GM12891 (cell line): ENCODE measurements at regions not wholly inside any gene's neighbourhood (a gene's known extent, or its start where the extent isn't known, plus 50 kb on each side); places are given as distances from the start of the nearest gene placed in this dataset.

Experiments
- PAX5 ChIP-seq: IDR thresholded peaks from 2 replicates; pipeline ENCODE4 v1.6.1; 2011; ENCODE audit warnings: low read length, moderate library complexity, mild to moderate bottlenecking; ENCODE audit not compliant: insufficient read depth, severe bottlenecking
- POLR2A ChIP-seq: IDR thresholded peaks from 2 replicates; pipeline ENCODE4 v1.6.1; 2011; ENCODE audit warnings: low read depth, low read length, control low read depth
- POLR2AphosphoS5 ChIP-seq: IDR thresholded peaks from 2 replicates; pipeline ENCODE4 v1.6.1; 2011; ENCODE audit warnings: low read depth, low read length, control low read depth
- POU2F2 ChIP-seq: IDR thresholded peaks from 2 replicates; pipeline ENCODE4 v1.6.1; 2011; ENCODE audit warnings: low read depth, mild to moderate bottlenecking, control low read depth, low read length, moderate library complexity
- SPI1 ChIP-seq: IDR thresholded peaks from 2 replicates; pipeline ENCODE4 v1.6.1; 2011; ENCODE audit warnings: low read depth, low read length, control low read depth
- TAF1 ChIP-seq: IDR thresholded peaks from 2 replicates; pipeline ENCODE4 v1.6.1; 2011; ENCODE audit warnings: low read depth, low read length, control low read depth

- TF ChIP-seq POLR2A: no peak
- no peak for TF ChIP-seq POLR2AphosphoS5
- TF ChIP-seq TAF1: no peak
- TF ChIP-seq SPI1: no peak
- TF ChIP-seq POU2F2: no peak
- no peak for TF ChIP-seq PAX5
These were observed 217.6 kb downstream of the KBTBD8 start for GRCh38 chr3:67215690-67216089.
